GM18507 (cell line): ENCODE measurements at regions not wholly inside any gene's neighbourhood (a gene's known extent, or its start where the extent isn't known, plus 50 kb on each side); places are given as distances from the start of the nearest gene placed in this dataset.
"Not testable (repeated sequence)": the region's sequence is repeated elsewhere in the genome, so short reads cannot be mapped to it uniquely, and the experiment has no call there.

ENCODE experiments used
- DNase-seq: peaks from one replicate; pipeline ENCODE4 v3.0.0; 2011; ENCODE audit warnings: low read depth; ENCODE audit not compliant: insufficient read length; ENCODE audit errors: extremely low spot score
- FAIRE-seq: peaks from 2 replicates; lab custom pipeline; 2011; peaks lifted over from hg19 to GRCh38; lab: Jason Lieb, UNC

GRCh38 chr17:71180801-71181385 is 939.9 kb upstream of the SOX9 start:
- no peak for DNase-seq
- FAIRE-seq, result no peak

- DNase-seq (no peak), FAIRE-seq (no peak)
These were observed 937.7 kb upstream of the SOX9 start for GRCh38 chr17:71183066-71183660.

GRCh38 chr17:71184716-71185115 is 936.1 kb upstream of the SOX9 start:
- FAIRE-seq, result no peak

GRCh38 chr17:71187145-71187878 is 933.5 kb upstream of the SOX9 start:
- FAIRE-seq (no peak), DNase-seq (no peak)

More at GRCh38 chr17:71184716-71185115, 936.1 kb upstream of the SOX9 start:
- DNase-seq, result no peak

GRCh38 chr17:71188811-71189492 is 931.9 kb upstream of the SOX9 start:
- DNase-seq, result no peak
- FAIRE-seq, result no peak

- FAIRE-seq (no peak), DNase-seq (no peak)
These were observed 931.4 kb upstream of the SOX9 start for GRCh38 chr17:71189493-71189831.

GRCh38 chr17:71192039-71192555 is 928.7 kb upstream of the SOX9 start:
- no peak for FAIRE-seq
- no peak for DNase-seq

GRCh38 chr17:71192848-71193247 is 928.0 kb upstream of the SOX9 start:
- FAIRE-seq, result no peak
- no peak for DNase-seq

GRCh38 chr17:71200597-71200996 is 920.2 kb upstream of the SOX9 start:
- FAIRE-seq (no peak), DNase-seq (no peak)

- FAIRE-seq (no peak), DNase-seq (no peak)
These were observed 919.2 kb upstream of the SOX9 start for GRCh38 chr17:71201639-71202038.

- DNase-seq (no peak), FAIRE-seq (no peak)
These were observed 918.4 kb upstream of the SOX9 start for GRCh38 chr17:71202449-71202848.

- DNase-seq (no peak), FAIRE-seq (no peak)
These were observed 916.9 kb upstream of the SOX9 start for GRCh38 chr17:71203953-71204352.

- DNase-seq, FAIRE-seq: not testable (repeated sequence)
These were observed 914.9 kb upstream of the SOX9 start for GRCh38 chr17:71205951-71206350.

- no peak for DNase-seq
- FAIRE-seq, result no peak
These were observed 912.6 kb upstream of the SOX9 start for GRCh38 chr17:71208111-71208704.

- DNase-seq (no peak), FAIRE-seq (no peak)
These were observed 906.9 kb upstream of the SOX9 start for GRCh38 chr17:71213936-71214335.

- no peak for DNase-seq
- FAIRE-seq, result no peak
These were observed 903.1 kb upstream of the SOX9 start for GRCh38 chr17:71217769-71218168.

- no peak for DNase-seq
These were observed 895.8 kb upstream of the SOX9 start for GRCh38 chr17:71224824-71225575.

GRCh38 chr17:71227841-71228240 is 893.0 kb upstream of the SOX9 start:
- no peak for DNase-seq
- FAIRE-seq, result no peak

More at GRCh38 chr17:71224824-71225575, 895.8 kb upstream of the SOX9 start:
- no peak for FAIRE-seq

- FAIRE-seq (no peak), DNase-seq (no peak)
These were observed 891.8 kb upstream of the SOX9 start for GRCh38 chr17:71229070-71229469.
